ENCODE measurements at regions not wholly inside any gene's neighbourhood (a gene's known extent, or its start where the extent isn't known, plus 50 kb on each side); places are given as distances from the start of the nearest gene placed in this dataset.

- H3K9me3 ChIP-seq, result no peaks in the 10 kb centered on the region
- TF ChIP-seq, protein P1, sequence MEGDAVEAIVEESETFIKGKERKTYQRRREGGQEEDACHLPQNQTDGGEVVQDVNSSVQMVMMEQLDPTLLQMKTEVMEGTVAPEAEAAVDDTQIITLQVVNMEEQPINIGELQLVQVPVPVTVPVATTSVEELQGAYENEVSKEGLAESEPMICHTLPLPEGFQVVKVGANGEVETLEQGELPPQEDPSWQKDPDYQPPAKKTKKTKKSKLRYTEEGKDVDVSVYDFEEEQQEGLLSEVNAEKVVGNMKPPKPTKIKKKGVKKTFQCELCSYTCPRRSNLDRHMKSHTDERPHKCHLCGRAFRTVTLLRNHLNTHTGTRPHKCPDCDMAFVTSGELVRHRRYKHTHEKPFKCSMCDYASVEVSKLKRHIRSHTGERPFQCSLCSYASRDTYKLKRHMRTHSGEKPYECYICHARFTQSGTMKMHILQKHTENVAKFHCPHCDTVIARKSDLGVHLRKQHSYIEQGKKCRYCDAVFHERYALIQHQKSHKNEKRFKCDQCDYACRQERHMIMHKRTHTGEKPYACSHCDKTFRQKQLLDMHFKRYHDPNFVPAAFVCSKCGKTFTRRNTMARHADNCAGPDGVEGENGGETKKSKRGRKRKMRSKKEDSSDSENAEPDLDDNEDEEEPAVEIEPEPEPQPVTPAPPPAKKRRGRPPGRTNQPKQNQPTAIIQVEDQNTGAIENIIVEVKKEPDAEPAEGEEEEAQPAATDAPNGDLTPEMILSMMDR (IDR thresholded peaks at IDR 0.05), result no peak
- TF ChIP-seq POLR2AphosphoS5 (IDR thresholded peaks at IDR 0.05) (no peak), EP300 (IDR thresholded peaks at IDR 0.05) (no peak), POLR2A (IDR thresholded peaks at IDR 0.05; ENCODE audit: low read depth) (no peak)
- H3K27ac ChIP-seq (replicated peaks in 1 of 4), result no peak overlapping the region
- no peak for DNase-seq (ENCODE audit: extremely low spot score)
- 90% methylated on average over 1 of the region's 1 CpG for WGBS
- H3K4me1 ChIP-seq, result no peaks in the 10 kb centered on the region
- intact Hi-C loops (cut with DNase I), result no loop called here
- no peaks in the 10 kb centered on the region for H3K27me3 ChIP-seq
- no peak overlapping the region for H3K4me3 ChIP-seq
- peaks cover 0 to 57% (median 20%) of the 10 kb centered on the region in 4 donors for H3K36me3 ChIP-seq
Observed at GRCh38 chr20:3354247-3354646, 53.2 kb downstream of the DNAAF9 start.

- 100% methylated on average over 2 of the region's 2 CpGs for WGBS
- no peak for DNase-seq (ENCODE audit: extremely low spot score)
- no peaks in the 10 kb centered on the region for H3K9me3 ChIP-seq
- H3K4me1 ChIP-seq, result no peaks in the 10 kb centered on the region
- peaks cover 0 to 51% (median 15%) of the 10 kb centered on the region in 4 donors for H3K36me3 ChIP-seq
- no peak for TF ChIP-seq POLR2AphosphoS5 (IDR thresholded peaks at IDR 0.05)
- TF ChIP-seq EP300 (IDR thresholded peaks at IDR 0.05), result no peak
- TF ChIP-seq POLR2A (IDR thresholded peaks at IDR 0.05; ENCODE audit: low read depth), result no peak
- TF ChIP-seq, protein P1 (IDR thresholded peaks at IDR 0.05), result no peak
- intact Hi-C loops (cut with DNase I), result no loop called here
- H3K27ac ChIP-seq (replicated peaks in 1 of 4), result no peak overlapping the region
- no peaks in the 10 kb centered on the region for H3K27me3 ChIP-seq
- H3K4me3 ChIP-seq, result no peak overlapping the region
Observed at GRCh38 chr20:3353646-3354045, 53.8 kb downstream of the DNAAF9 start.

DNA sequence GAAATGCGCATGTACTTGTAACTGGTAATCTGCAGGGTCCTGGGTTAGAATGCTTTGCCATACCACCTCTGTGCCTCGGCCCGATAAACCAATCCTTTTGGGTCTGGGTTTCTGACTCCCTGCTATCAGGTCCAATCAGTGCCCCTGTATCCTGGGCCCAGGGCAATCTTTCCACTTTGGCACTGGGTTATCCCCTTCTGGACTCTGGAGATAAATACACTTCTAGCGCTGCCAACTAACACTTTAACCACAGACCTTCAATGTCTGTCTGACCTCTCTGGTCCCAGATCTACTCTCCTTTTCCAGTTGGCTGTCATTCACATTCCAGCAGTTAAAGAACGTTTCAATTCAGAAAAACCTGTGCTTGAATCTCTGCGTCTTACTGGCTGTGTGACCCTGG, 55.3 kb downstream of the DNAAF9 start:
- no peaks in the 10 kb centered on the region for H3K9me3 ChIP-seq
- intact Hi-C loops (cut with DNase I), result no loop called here
- TF ChIP-seq EP300 (IDR thresholded peaks at IDR 0.05), result no peak
- TF ChIP-seq POLR2AphosphoS5 (IDR thresholded peaks at IDR 0.05), result no peak
- no peak for TF ChIP-seq POLR2A (IDR thresholded peaks at IDR 0.05; ENCODE audit: low read depth)
- TF ChIP-seq, protein P1 (IDR thresholded peaks at IDR 0.05), result no peak
- no peaks in the 10 kb centered on the region for H3K4me1 ChIP-seq
- H3K4me3 ChIP-seq, result no peak overlapping the region
- WGBS, result 94% methylated on average over 6 of the region's 6 CpGs
- no peak for DNase-seq (ENCODE audit: extremely low spot score)
- peaks cover 6 to 54% (median 21%) of the 10 kb centered on the region in 4 donors for H3K36me3 ChIP-seq
- no peaks in the 10 kb centered on the region for H3K27me3 ChIP-seq
- H3K27ac ChIP-seq (replicated peaks in 1 of 4), result no peak overlapping the region

- Histone ChIP-seq H3K36me3 (peaks cover 11 to 57% (median 32%) of the 10 kb centered on the region in 4 donors), H3K27me3 (no peaks in the 10 kb centered on the region), H3K27ac (replicated peaks in 1 of 4) (no peak overlapping the region), H3K4me3 (no peak overlapping the region), H3K9me3 (no peaks in the 10 kb centered on the region), H3K4me1 (no peaks in the 10 kb centered on the region)
- WGBS, result 84% methylated on average over 1 of the region's 1 CpG
- intact Hi-C loops (cut with DNase I), result no loop called here
- TF ChIP-seq EP300 (IDR thresholded peaks at IDR 0.05), result no peak
- no peak for TF ChIP-seq POLR2AphosphoS5 (IDR thresholded peaks at IDR 0.05)
- no peak for TF ChIP-seq POLR2A (IDR thresholded peaks at IDR 0.05; ENCODE audit: low read depth)
- TF ChIP-seq, protein P1 (IDR thresholded peaks at IDR 0.05), result no peak
- DNase-seq (ENCODE audit: extremely low spot score), result no peak
Observed at GRCh38 chr20:3350422-3350821, 57.0 kb downstream of the DNAAF9 start.

- no peak overlapping the region for H3K27ac ChIP-seq (replicated peaks in 1 of 4)
- peaks cover 11 to 57% (median 37%) of the 10 kb centered on the region in 4 donors for H3K36me3 ChIP-seq
- whole genome bisulfite sequencing, result 100% methylated on average over 2 of the region's 2 CpGs
- H3K9me3 ChIP-seq, result no peaks in the 10 kb centered on the region
- no peaks in the 10 kb centered on the region for H3K4me1 ChIP-seq
- H3K4me3 ChIP-seq, result no peak overlapping the region
- intact Hi-C loops (cut with DNase I), result no loop called here
- H3K27me3 ChIP-seq, result no peaks in the 10 kb centered on the region
- TF ChIP-seq EP300 (IDR thresholded peaks at IDR 0.05) (no peak), POLR2AphosphoS5 (IDR thresholded peaks at IDR 0.05) (no peak), POLR2A (IDR thresholded peaks at IDR 0.05; ENCODE audit: low read depth) (no peak)
- TF ChIP-seq, protein P1 (IDR thresholded peaks at IDR 0.05), result no peak
- DNase-seq (ENCODE audit: extremely low spot score), result no peak
Observed at GRCh38 chr20:3349786-3350185, 57.7 kb downstream of the DNAAF9 start.
